ENCODE measurements at regions not wholly inside any gene's neighbourhood (a gene's known extent, or its start where the extent isn't known, plus 50 kb on each side); places are given as distances from the start of the nearest gene placed in this dataset.
"Not testable (repeated sequence)": the region's sequence is repeated elsewhere in the genome, so short reads cannot be mapped to it uniquely, and the experiment has no call there.

DNA sequence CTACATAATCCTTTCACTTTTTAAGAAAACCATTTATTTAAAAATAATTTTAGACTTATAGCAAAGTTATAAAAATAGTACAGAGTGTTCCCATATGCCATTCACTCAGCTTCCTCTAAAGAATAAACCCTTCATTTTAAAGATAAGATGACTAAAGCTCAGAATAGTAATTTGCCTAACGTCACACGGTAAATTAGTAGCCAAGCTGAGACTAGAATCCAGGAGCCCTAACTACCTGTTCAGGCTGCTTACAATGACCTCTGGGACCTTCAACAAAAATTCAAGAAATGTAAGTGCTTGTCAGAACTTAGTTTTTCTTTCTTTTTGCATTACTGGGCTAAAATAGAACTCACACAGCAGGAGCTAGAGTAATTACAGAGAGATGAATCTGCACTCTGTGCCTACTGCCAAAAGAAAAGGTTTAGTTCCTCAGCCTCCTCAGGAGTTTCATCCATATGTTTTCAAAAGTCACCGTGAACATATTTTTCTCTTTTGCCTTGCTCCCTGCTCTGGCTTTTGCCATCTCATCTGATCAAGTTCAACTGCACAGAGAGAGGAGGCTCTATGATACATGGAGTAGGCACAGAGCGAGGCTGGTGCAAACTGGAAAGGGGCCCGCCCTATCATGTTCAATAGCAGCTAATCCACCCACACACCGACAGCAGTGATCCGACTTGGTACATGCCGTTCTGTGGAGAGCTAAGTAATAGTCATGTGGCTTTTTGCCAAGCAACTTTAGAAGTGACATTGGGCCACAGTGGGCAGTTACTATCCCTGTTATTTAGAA, 112.7 kb upstream of the SEC22B start:
- TF ChIP-seq, protein P1, sequence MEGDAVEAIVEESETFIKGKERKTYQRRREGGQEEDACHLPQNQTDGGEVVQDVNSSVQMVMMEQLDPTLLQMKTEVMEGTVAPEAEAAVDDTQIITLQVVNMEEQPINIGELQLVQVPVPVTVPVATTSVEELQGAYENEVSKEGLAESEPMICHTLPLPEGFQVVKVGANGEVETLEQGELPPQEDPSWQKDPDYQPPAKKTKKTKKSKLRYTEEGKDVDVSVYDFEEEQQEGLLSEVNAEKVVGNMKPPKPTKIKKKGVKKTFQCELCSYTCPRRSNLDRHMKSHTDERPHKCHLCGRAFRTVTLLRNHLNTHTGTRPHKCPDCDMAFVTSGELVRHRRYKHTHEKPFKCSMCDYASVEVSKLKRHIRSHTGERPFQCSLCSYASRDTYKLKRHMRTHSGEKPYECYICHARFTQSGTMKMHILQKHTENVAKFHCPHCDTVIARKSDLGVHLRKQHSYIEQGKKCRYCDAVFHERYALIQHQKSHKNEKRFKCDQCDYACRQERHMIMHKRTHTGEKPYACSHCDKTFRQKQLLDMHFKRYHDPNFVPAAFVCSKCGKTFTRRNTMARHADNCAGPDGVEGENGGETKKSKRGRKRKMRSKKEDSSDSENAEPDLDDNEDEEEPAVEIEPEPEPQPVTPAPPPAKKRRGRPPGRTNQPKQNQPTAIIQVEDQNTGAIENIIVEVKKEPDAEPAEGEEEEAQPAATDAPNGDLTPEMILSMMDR (IDR thresholded peaks at IDR 0.05): not testable (repeated sequence)
- not testable (repeated sequence) for TF ChIP-seq POLR2A, POLR2AphosphoS5 (IDR thresholded peaks at IDR 0.05)
